CD4-positive, alpha-beta T cell treated with Interferon alpha-2 for 1 hour (primary cell): ENCODE measurements at regions not wholly inside any gene's neighbourhood (a gene's known extent, or its start where the extent isn't known, plus 50 kb on each side); places are given as distances from the start of the nearest gene placed in this dataset.

Experiments used
- DNase-seq, 2 donors: peaks; one replicate each; pipeline ENCODE4 v3.0.0-alpha.2; 2020 to 2022

GRCh38 chr10:83953589-83953988 is 185.7 kb upstream of the GHITM start:
- no peak for DNase-seq

DNA sequence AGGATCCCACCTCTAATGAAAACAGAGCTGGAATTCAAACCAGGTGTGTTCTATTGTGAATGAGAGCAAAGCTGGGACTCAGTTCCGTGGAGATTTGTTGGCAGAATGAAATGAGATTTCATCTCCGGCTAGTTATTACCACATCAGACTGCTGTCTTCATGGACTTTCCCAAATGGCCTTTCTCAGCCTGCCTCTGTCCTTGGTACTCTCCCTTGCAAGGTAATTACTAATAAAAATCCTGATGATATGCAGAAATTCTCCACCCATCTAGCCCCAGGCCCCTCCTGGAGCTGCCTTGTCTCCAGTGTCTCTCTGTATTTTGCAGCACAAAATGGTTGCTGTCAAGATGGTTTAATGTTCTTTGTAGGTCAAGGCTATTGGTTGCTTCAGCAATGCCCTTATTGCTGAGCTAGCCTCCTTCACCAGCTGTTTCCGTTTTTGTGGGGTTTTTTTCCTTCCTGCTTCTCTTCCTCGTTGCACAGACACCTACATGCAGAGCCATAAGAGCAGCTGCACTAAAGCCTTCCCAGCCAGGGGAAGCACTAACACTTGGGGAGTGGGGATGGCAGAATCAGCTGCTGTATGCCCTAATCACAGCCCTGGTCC is 185.0 kb upstream of the GHITM start:
- DNase-seq = no peak

DNA sequence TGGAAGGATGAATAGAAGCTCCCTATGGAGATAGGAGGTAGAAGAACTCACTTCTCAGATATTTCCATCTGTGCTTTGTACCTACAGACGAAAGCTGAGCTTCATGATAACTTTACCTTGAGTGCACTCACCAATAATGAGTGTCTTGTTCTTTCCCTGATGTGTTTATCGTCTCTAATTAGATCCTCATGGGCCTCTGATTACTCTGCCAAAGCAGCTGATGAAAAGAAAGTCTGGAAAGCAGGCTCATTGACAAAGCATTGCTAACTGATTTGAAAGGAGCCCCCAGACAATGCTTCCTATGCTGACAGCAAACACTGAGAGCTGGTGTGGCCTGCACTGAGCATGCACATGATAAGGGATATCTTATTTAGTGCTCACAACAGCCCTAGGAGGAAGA is 183.9 kb upstream of the GHITM start:
- no peak for DNase-seq

- DNase-seq = no peak
Observed at GRCh38 chr10:83957168-83957947, 182.0 kb upstream of the GHITM start.

- DNase-seq = no peak
Observed at GRCh38 chr10:83959328-83959727, 180.0 kb upstream of the GHITM start.

GRCh38 chr10:83960125-83960524 is 179.2 kb upstream of the GHITM start:
- DNase-seq = no peak

- DNase-seq = no peak
Observed at GRCh38 chr10:83961620-83962019, 177.7 kb upstream of the GHITM start.

- DNase-seq = no peak
Observed at GRCh38 chr10:83963446-83963845, 175.9 kb upstream of the GHITM start.

DNA sequence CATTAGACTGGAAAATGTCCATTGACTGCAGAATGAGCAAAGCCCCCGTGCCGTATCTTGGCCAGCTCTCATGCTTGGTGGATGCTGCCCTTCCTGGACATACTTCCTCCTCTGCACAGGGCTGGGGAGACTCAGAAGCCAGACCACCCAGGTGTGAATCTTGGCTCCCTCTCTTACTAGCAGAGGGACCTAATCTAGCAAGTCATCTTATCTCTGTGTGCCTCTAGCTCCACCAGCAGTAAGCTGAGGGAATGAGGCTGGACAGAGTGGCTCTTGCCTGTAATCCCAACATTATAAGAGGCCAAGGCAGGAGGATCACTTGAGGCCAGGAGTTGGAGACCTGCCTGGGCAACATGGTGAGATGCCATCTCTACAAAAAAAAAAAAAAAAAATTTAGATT is 173.8 kb upstream of the GHITM start:
- DNase-seq = no peak

- DNase-seq = no peak
Observed at GRCh38 chr10:83968052-83968451, 171.3 kb upstream of the GHITM start.

DNA sequence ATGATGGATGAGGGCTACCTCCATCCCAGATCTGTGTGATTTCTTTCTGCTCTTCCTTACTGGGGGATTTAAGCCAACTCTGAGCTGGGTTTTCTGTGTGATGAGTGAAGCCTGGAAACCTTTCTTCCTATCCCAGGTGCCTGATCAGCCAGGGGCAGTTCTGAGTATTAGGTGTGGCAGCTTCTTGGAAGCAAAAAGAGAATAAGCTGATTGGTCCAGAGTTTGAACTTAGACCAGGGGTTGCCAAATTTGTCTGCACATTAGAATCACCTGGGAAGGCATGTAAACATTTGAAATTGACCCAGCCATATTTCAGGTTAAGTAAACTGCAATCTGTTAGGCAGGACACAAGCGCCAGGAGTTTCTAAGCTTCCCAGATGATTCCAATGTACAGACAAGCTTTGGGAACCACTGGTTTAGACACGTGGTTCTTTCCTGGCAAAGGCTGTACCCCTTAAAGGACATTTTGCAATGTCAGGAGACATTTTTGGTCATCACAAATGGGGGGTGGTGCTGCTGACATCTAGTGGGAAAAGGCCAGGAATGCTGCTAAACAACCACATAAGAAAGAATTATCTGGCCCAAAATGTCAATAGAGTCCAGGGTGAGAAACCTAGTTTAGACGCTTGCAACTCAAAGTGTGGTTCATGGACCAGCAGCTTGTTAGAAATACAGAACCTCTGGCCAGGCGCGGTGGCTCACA is 160.5 kb upstream of the GHITM start:
- no peak for DNase-seq

- DNase-seq = no peak
Observed at GRCh38 chr10:83982812-83983211, 156.5 kb upstream of the GHITM start.

- DNase-seq = no peak
Observed at GRCh38 chr10:83983578-83984255, 155.6 kb upstream of the GHITM start.

GRCh38 chr10:83984256-83984640 is 155.1 kb upstream of the GHITM start:
- no peak for DNase-seq

DNA sequence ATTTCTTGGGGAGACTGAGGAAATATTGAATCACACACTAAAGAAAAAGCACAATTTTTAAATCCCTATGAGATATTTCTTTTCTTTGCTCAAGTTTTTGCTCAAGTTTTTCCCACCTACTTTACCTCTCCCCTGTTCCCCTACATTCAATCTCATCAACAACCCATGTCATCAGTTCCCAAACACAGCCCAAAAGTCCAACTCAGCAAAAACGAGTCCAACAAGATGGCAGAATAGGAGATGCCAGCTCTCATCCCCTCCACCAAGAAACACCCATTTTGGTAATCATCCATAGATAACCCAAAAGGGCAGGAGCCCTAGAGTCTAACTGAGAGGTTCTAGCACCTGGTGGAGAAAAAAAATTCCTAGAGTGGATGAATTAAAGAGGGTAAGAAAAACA is 152.5 kb upstream of the GHITM start:
- no peak for DNase-seq

DNA sequence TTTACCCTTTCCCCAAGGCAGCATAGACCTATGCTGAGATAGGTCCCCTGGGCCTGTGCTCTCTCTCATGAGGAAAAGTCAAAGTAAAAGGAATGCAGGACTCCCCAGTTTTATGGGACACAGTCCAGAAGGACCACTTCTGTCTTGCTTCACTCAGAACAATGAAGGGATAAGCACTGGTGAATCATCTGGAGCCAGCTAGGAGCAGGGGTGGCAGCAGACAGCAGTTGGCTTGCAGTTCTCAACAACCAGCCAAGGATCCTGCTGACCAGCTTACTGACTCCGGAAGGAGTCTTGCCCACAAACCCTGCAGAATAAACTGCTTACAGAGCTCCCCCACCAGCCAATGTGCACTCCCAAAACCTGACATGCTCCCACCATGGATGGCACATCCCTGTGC is 152.1 kb upstream of the GHITM start:
- DNase-seq = no peak

DNA sequence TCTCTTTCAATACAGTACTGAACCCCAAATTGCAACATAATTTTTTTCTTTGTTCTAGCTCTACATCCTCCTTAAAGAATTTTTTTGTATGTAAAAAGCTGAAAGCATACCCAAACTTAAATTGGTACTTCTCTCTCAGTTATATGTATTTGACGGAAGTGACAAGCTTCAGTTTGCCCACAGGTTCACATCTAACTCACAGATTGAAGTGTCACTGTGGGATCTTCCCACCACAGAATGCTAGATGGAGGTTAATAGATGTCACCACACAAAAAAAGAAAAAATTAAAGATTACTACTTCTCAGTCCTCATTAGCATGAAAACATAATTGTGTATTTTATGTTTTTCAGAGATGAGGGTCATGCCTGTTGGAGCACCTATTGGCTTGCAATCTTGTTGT is 150.9 kb upstream of the GHITM start:
- no peak for DNase-seq

GRCh38 chr10:83990126-83990525 is 149.2 kb upstream of the GHITM start:
- DNase-seq = peak in 1 of 2 donors; percentile 1

- DNase-seq = no peak
Observed at GRCh38 chr10:83991986-83992753, 147.1 kb upstream of the GHITM start.

DNA sequence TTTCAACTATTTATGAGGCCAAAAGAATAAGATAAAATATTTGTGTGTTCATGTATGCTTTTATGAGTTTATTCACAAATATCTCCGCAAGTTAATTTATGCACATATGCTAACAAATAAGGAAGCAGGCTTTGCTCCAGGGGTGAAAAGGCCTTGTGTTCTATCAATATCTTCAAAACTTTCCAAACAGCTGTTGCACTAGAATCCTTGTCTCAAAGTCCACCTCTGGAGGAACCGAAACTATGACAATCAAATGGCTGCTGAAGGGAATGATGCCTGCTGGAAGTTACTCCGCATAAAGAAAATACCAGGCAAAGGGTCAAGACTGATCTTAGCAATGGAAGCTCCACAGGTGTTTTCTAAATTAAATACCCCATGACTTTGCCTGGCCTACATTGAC is 145.0 kb upstream of the GHITM start:
- no peak for DNase-seq

- DNase-seq = peak in 1 of 2 donors; percentile 14
Observed at GRCh38 chr10:83995738-83996331, 143.5 kb upstream of the GHITM start.

DNA sequence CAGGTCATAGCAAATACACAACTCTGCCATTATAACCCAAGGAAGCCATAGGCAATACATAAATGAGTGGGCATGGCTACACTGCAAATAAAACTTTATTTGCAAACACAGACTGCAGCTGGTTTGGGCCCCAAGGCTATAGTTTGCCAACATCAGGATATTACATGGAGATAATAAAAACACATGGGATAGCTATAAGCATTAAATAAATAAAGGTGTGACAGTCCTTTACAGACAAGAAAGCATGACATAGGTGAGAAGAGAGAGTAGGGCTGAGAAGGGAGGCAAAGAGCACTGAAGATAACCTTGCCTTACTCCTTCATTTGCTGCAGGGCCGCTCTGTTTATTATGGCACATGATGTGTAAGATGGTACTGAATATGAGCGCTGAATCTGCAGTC is 135.1 kb upstream of the GHITM start:
- no peak for DNase-seq
